GM12878 (cell line): ENCODE measurements at regions not wholly inside any gene's neighbourhood (a gene's known extent, or its start where the extent isn't known, plus 50 kb on each side); places are given as distances from the start of the nearest gene placed in this dataset.

Source experiments
- CTCF ChIP-seq, 3 experiments: IDR thresholded peaks in 2 of 3; conservative IDR thresholded peaks in 1 of 3; 2 replicates each; pipeline ENCODE4 v1.5.1; 2011; ENCODE audit warnings: low read depth in 3 of 3, low read length in 3 of 3, mild to moderate bottlenecking in 3 of 3, control low read depth in 2 of 3, moderate library complexity in 2 of 3, inconsistent platforms in 1 of 3, mixed read lengths in 1 of 3; ENCODE audit not compliant: control insufficient read depth in 2 of 3, insufficient read depth in 1 of 3; ENCODE audit errors: extremely low read depth in 1 of 3
- EZH2 ChIP-seq: IDR thresholded peaks from 2 replicates; pipeline ENCODE4 v1.6.1; 2012; ENCODE audit warnings: low read depth, mild to moderate bottlenecking, control low read depth, inconsistent platforms, low read length, borderline replicate concordance; ENCODE audit not compliant: control insufficient read depth
- MAX ChIP-seq: IDR thresholded peaks from 2 replicates; pipeline ENCODE4 v1.6.1; 2012; ENCODE audit warnings: low read depth, low read length, improper control_type of control experiment
- POLR2AphosphoS5 ChIP-seq: IDR thresholded peaks from 2 replicates; pipeline ENCODE4 v1.6.1; 2011; ENCODE audit warnings: mild to moderate bottlenecking, low read length, inconsistent platforms
- RAD21 ChIP-seq: IDR thresholded peaks from 2 replicates; pipeline ENCODE4 v1.6.1; 2011; ENCODE audit warnings: mild to moderate bottlenecking, low read depth, low read length, moderate library complexity; ENCODE audit not compliant: insufficient read depth
- RELA ChIP-seq: fragments of 450-650 bp; IDR thresholded peaks from 2 replicates; pipeline ENCODE4 v1.8.0; 2014; ENCODE audit warnings: borderline replicate concordance; ENCODE audit not compliant: partially characterized antibody
- REST ChIP-seq: IDR thresholded peaks from 2 replicates; pipeline ENCODE4 v1.6.1; 2012; ENCODE audit warnings: mild to moderate bottlenecking, low read depth, low read length
- SIN3A ChIP-seq: IDR thresholded peaks from 2 replicates; pipeline ENCODE4 v1.6.1; 2012; ENCODE audit warnings: low read depth, low read length, improper control_type of control experiment
- SMC3 ChIP-seq: IDR thresholded peaks from 2 replicates; pipeline ENCODE4 v1.6.1; 2011; ENCODE audit warnings: low read length, improper control_type of control experiment, borderline replicate concordance
- YBX1 ChIP-seq: fragments of 450-650 bp; IDR thresholded peaks from 2 replicates; pipeline ENCODE4 v1.6.1; 2016; ENCODE audit warnings: antibody characterized with exemption
- TF ChIP-seq, protein P1 (sequence below): IDR thresholded peaks from 2 replicates; pipeline ENCODE4 v1.6.1; 2011; ENCODE audit warnings: low read depth, low read length, improper control_type of control experiment, borderline replicate concordance
- TF ChIP-seq, protein P2 (sequence below): IDR thresholded peaks from 2 replicates; pipeline ENCODE4 v1.6.1; 2011; ENCODE audit warnings: borderline replicate concordance, low read depth, mild to moderate bottlenecking, moderate library complexity, mixed read lengths, low read length; ENCODE audit not compliant: insufficient read depth; ENCODE audit errors: extremely low read length
- TF ChIP-seq, protein P3 (sequence below): fragments of 450-650 bp; IDR thresholded peaks from 2 replicates; pipeline ENCODE4 v1.6.1; 2014; ENCODE audit warnings: mild to moderate bottlenecking

- TF ChIP-seq SMC3, result no peak
- no peak for TF ChIP-seq MAX
- TF ChIP-seq RAD21, result no peak
- no peak for TF ChIP-seq POLR2AphosphoS5
- TF ChIP-seq CTCF (IDR thresholded peaks at IDR 0.05 in 2 of 3, conservative IDR thresholded peaks at IDR 0.05 in 1 of 3; ENCODE audit: control insufficient read depth in 2 of 3, extremely low read depth in 1 of 3, insufficient read depth in 1 of 3, low read depth in 3 of 3, low read length in 3 of 3), result no peak
- TF ChIP-seq, protein P1, sequence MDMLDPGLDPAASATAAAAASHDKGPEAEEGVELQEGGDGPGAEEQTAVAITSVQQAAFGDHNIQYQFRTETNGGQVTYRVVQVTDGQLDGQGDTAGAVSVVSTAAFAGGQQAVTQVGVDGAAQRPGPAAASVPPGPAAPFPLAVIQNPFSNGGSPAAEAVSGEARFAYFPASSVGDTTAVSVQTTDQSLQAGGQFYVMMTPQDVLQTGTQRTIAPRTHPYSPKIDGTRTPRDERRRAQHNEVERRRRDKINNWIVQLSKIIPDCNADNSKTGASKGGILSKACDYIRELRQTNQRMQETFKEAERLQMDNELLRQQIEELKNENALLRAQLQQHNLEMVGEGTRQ, result no peak
- no peak for TF ChIP-seq YBX1
- TF ChIP-seq, protein P2, sequence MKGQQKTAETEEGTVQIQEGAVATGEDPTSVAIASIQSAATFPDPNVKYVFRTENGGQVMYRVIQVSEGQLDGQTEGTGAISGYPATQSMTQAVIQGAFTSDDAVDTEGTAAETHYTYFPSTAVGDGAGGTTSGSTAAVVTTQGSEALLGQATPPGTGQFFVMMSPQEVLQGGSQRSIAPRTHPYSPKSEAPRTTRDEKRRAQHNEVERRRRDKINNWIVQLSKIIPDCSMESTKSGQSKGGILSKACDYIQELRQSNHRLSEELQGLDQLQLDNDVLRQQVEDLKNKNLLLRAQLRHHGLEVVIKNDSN, result no peak
- TF ChIP-seq RELA, result no peak
- TF ChIP-seq, protein P3, sequence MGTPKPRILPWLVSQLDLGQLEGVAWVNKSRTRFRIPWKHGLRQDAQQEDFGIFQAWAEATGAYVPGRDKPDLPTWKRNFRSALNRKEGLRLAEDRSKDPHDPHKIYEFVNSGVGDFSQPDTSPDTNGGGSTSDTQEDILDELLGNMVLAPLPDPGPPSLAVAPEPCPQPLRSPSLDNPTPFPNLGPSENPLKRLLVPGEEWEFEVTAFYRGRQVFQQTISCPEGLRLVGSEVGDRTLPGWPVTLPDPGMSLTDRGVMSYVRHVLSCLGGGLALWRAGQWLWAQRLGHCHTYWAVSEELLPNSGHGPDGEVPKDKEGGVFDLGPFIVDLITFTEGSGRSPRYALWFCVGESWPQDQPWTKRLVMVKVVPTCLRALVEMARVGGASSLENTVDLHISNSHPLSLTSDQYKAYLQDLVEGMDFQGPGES, result no peak
- no peak for TF ChIP-seq REST
- TF ChIP-seq SIN3A, result no peak
- no peak for TF ChIP-seq EZH2
Observed at GRCh38 chr1:181981821-181982220, 79.7 kb downstream of the ZNF648 start.
